T-helper 1 cell (primary cell): ENCODE measurements at regions not wholly inside any gene's neighbourhood (a gene's known extent, or its start where the extent isn't known, plus 50 kb on each side); places are given as distances from the start of the nearest gene placed in this dataset.
"Not testable (repeated sequence)": the region's sequence is repeated elsewhere in the genome, so short reads cannot be mapped to it uniquely, and the experiment has no call there.

Experiments used
- DNase-seq, 5 donors: peaks; one replicate each; pipeline ENCODE4 v3.0.0-alpha.2; 2012 to 2020

GRCh38 chr7:84879570-84880325 is 307.1 kb downstream of the SEMA3D start:
- no peak for DNase-seq

GRCh38 chr7:84877943-84878570 is 308.8 kb downstream of the SEMA3D start:
- no peak for DNase-seq

GRCh38 chr7:84876061-84876821 is 310.6 kb downstream of the SEMA3D start:
- no peak for DNase-seq

DNA sequence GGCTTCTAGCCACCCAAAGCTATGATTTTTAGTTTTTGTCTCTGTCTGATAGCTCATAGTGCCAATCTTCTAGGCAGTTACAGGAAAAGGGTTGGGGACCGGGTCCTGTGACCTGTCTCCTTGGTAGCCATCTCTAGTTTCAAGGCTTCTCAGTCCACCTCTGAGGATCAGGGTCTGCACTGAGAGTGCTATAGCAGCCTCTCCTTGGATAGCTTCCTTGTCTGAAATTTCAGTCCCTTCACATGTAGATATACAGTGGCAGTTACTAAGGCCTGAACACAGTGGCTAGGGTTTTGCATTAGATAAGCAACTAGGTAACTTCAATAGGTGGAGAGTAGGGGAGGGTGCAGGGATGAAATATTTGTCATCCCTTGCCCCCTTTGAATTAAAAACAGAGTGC is 321.3 kb downstream of the SEMA3D start:
- no peak for DNase-seq

- DNase-seq, result no peak
Observed at GRCh38 chr7:84857336-84857735, 329.5 kb downstream of the SEMA3D start.

DNA sequence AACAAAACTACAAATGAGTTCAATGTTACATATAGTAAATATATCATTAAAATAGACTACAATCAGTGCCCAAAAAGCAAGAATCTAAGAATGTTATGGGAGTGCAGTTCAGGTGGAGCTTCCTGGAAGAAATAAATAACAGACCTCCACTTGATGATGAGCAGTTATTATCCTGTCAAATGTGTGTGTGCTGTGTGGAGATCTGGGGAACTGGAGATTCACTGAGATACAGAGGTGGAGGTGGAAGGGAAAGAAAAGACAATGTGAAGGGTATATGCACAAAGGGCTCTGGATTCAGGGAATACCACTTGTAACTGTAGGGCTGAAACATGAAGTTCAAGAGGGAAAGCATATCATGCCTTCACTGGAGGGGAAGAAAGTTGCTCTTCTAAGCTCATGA is 331.1 kb downstream of the SEMA3D start:
- DNase-seq, result no peak

GRCh38 chr7:84848974-84849372 is 337.9 kb downstream of the SEMA3D start:
- DNase-seq, result not testable (repeated sequence)

DNA sequence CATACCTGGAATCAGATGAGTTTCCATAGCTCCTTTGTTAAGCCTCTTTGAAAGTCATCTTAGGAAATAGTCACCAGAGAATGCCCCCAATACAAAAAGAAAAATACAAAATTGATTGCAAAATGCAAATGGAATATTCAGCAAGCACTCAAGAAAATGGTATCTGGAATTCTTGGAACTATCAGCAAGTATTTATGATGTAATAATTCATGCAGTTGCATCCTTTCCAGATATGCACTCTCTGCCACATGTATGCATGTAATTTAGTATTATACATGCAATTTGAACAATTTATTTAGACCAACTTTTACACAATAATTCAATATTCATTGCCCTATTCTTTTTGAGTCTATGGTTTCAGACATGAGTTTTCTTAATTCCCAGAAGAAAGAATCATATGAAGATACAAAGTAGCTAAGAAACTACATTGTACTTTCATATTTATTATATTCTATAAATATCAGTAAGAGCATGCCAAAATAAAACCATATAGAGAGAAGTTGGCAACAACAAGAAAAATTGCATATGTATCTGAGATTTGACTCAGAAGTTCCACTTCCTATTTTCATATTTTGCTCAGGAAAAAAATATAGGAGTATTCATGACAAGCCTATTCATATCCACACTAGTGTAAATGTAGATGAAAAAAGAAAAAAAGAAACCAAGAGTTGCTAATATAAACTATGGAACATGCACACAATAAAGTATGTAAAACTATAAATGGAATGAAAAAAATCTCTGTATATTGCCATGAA is 338.5 kb downstream of the SEMA3D start:
- no peak for DNase-seq

DNA sequence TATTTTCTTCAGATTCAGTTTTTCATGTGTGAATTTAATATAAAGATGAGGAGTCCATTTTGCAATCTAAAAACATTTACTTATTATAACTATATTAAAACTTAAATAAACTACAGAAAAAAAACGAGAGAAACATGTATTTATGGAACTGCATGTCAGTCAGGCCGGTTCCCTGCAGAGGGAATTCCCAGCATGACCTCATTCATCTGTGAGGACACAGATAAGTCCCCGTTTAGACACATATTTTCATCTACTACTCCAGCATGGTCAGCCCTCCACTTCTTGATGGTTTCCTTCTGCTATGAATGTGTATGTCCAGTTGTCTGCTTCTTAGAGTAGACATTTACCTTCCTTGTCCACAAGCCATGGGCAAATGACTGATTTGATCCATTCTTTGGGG is 339.1 kb downstream of the SEMA3D start:
- DNase-seq, result no peak

- no peak for DNase-seq
Observed at GRCh38 chr7:84847038-84847437, 339.8 kb downstream of the SEMA3D start.

- no peak for DNase-seq
Observed at GRCh38 chr7:84845971-84846370, 340.9 kb downstream of the SEMA3D start.

- DNase-seq, result no peak
Observed at GRCh38 chr7:84844771-84845170, 342.1 kb downstream of the SEMA3D start.

GRCh38 chr7:84841809-84842208 is 345.0 kb downstream of the SEMA3D start:
- DNase-seq, result no peak

GRCh38 chr7:84838857-84839256 is 348.0 kb downstream of the SEMA3D start:
- DNase-seq, result no peak

DNA sequence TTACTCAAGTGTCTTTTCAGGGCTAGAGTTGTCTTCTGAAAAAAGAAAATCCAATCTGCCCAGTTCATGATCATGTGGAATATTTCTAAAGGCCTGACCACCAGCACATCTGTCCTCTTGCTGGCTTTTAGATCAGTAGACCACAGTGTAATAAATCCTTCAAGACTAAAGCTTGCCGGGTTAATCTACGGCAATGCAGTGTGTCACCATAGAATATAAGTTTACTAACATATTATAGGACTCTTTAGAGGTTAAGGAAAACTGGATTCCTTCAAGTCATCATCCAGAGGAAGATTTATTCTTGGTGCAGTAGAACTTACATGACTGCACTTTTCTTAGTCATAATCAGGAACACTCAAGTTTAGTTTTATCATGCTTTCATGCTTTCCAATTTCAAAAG is 349.5 kb downstream of the SEMA3D start:
- DNase-seq, result no peak

- no peak for DNase-seq
Observed at GRCh38 chr7:84829719-84830118, 357.1 kb downstream of the SEMA3D start.

DNA sequence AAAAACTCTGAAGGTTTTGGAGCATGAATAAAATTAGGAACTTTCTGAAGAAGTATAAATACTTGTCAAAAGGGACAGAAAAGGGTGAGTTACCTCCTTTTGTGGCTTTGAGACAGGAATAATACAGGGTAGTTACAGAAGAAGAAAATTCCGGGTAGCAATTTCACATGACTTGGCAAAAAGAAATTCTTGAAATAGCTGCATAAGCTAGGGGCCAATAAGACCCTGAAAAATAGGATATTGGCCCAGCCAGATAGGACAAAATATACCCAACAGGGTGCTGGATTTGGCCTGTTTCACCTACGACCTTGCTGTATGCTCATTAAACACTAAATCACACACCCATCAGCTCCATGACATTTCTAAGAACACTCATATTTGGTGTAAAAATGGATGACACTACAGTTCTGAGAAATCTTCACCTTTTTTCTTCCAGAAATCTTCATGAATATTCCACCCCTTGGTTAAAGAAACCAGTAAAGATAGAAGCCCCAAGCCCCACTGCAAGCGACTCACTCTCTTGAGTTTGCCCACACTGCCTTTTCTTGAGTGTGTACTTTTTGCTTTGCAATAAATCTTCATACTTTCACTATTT is 362.7 kb downstream of the SEMA3D start:
- DNase-seq, result no peak

GRCh38 chr7:84823530-84823929 is 363.3 kb downstream of the SEMA3D start:
- DNase-seq, result no peak

- DNase-seq, result no peak
Observed at GRCh38 chr7:84822941-84823510, 363.8 kb downstream of the SEMA3D start.

DNA sequence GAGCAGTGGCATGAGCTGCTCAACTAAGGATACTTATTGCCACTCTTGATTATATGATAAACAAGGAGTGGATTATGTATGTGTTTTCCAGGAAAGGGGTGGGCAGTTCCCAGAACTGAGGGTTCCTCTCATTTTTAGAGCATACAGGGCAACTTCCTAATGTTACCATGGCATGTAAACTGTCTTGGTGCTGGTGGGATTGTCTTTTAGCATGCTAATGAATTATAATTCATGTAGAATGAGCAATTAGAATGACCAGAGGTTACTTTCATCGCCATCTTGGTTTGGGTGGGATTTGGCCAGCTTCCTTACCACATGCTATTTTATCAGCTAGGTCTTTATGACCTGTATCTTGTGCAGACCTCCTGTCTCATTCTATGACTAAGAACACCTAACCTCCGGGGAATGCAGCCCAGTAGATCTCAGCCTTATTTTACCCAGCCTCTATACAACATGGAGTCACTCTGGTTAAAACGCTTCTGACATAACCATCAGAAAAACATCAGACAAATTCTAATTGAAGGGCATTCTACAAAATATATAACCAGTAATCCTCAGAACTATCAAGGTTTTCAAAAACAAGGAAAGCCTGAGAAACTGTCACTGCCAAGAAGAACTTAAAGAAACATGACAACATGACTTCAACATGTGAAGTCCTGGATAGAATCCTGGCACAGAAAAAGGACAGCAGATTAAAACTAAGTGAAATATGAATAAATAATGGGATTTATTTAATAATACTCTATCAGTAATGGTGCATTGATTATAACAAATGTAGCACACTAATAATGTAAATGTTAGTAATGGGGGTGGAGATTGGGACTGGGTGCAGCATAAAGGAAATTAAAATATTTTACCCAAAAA is 365.0 kb downstream of the SEMA3D start:
- DNase-seq, result no peak

GRCh38 chr7:84820481-84820880 is 366.4 kb downstream of the SEMA3D start:
- no peak for DNase-seq
